Osteoblast (primary cell): ENCODE measurements at regions not wholly inside any gene's neighbourhood (a gene's known extent, or its start where the extent isn't known, plus 50 kb on each side); places are given as distances from the start of the nearest gene placed in this dataset.

Source experiments
- DNase-seq: peaks from one replicate; pipeline ENCODE4 v3.0.0; 2011; ENCODE audit warnings: low spot score, mixed read lengths; ENCODE audit not compliant: insufficient read length; ENCODE audit errors: missing footprints
- H2AFZ ChIP-seq: 2 replicates; pipeline ENCODE4 v1.6.0; 2011; ENCODE audit warnings: mild to moderate bottlenecking, low read length
- H3K27ac ChIP-seq: 2 replicates; pipeline ENCODE4 v1.5.1; 2011; ENCODE audit warnings: mild to moderate bottlenecking, low read depth, low read length, moderate library complexity
- H3K27me3 ChIP-seq: 2 replicates; pipeline ENCODE4 v1.6.0; 2012; ENCODE audit warnings: mild to moderate bottlenecking, control low read depth, inconsistent platforms, low read length, moderate library complexity; ENCODE audit not compliant: insufficient read depth
- H3K36me3 ChIP-seq: 2 replicates; pipeline ENCODE4 v1.5.1; 2011; ENCODE audit warnings: mild to moderate bottlenecking, low read length, control low read depth, moderate library complexity; ENCODE audit not compliant: insufficient read depth
- H3K4me1 ChIP-seq: 2 replicates; pipeline ENCODE4 v1.5.1; 2011; ENCODE audit warnings: mild to moderate bottlenecking, low read length, control low read depth, moderate library complexity; ENCODE audit not compliant: insufficient read depth
- H3K4me2 ChIP-seq: 2 replicates; pipeline ENCODE4 v1.6.0; 2011; ENCODE audit warnings: mild to moderate bottlenecking, low read length; ENCODE audit not compliant: insufficient read depth
- H3K4me3 ChIP-seq: fragments of 200-600 bp; sonication (generic); 3 replicates; pipeline ENCODE4 v1.5.1; 2012; ENCODE audit warnings: mild to moderate bottlenecking, low read length, inconsistent platforms; ENCODE audit not compliant: insufficient read depth
- H3K79me2 ChIP-seq: 2 replicates; pipeline ENCODE4 v1.6.0; 2012; ENCODE audit warnings: mild to moderate bottlenecking, low read length, control low read depth, inconsistent platforms; ENCODE audit not compliant: insufficient read depth
- H3K9me3 ChIP-seq: 2 replicates; pipeline ENCODE4 v1.5.1; 2011; ENCODE audit warnings: low read depth, low read length, control low read depth
- H4K20me1 ChIP-seq: 2 replicates; pipeline ENCODE4 v1.6.0; 2012; ENCODE audit warnings: mild to moderate bottlenecking, low read length, control low read depth; ENCODE audit not compliant: insufficient read depth
- CTCF ChIP-seq: IDR thresholded peaks from 2 replicates; pipeline ENCODE4 v1.5.1; 2011; ENCODE audit warnings: mild to moderate bottlenecking, low read depth, low read length, moderate library complexity; ENCODE audit errors: extremely low read depth

DNA sequence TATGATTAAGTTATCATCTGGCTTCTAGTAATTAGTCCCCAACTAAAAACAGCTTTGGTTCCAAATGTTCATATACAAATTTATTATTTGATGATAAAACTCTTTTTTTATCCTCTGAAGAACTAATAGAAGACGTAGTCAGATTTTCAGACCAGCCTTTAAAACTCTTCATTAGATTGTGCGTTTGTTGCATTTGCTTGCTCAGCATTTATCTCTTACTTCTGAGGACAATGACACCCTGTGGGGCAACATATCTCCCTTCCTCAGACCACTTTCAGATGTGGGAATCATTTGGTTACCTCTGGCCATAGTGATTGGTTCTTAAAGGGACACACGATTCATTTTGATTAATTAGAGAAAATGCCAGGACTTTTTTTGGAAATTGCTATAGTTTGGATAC lies 481.8 kb downstream of the HAO1 start:
- H3K36me3 ChIP-seq: no peaks in the 10 kb centered on the region
- H2AFZ ChIP-seq: no peak overlapping the region
- no peak overlapping the region for H3K27ac ChIP-seq
- H3K4me2 ChIP-seq: no peak overlapping the region
- no peaks in the 10 kb centered on the region for H4K20me1 ChIP-seq
- H3K9me3 ChIP-seq: no peaks in the 10 kb centered on the region
- no peaks in the 10 kb centered on the region for H3K27me3 ChIP-seq
- no peak for DNase-seq
- no peaks in the 10 kb centered on the region for H3K79me2 ChIP-seq
- TF ChIP-seq CTCF: no peak
- H3K4me1 ChIP-seq: no peaks in the 10 kb centered on the region
- no peak overlapping the region for H3K4me3 ChIP-seq

DNA sequence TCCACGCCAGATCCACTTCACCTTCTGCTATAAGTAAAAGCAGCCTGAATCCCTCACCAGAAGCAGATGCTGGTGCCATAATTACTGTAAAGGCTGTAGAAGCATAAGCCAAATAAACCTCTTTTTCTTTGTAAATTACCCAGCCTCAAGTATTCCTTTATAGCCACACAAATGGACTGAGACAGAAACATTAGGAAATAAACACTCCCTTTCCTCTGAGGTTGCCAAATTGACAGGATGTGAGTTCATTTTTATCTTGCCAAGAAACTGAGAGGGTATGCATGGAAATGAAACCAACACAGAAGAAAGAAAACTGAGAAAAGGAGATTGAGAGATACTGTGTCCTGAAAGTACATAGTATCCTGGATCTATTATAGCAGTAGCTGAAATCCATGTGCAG lies 481.2 kb downstream of the HAO1 start:
- no peak for DNase-seq
- TF ChIP-seq CTCF: no peak
- H2AFZ ChIP-seq: no peak overlapping the region

DNA sequence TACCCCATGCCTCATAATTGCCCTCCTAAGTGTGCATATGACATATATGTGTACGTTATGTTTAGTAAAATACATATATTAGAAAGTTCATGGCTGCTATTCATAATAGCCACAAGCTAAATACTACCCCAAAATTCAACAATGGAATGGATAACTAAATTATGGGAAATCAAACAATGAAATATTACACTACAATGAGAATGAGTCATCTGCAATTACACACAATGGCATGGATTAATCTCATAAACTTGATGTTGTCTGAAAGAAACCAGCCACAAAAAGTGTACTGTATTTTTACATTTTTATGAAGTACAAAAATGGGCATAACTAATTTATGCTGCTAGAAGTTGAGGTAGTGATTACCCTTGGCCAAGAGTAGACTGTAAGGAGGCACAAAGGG lies 477.0 kb downstream of the HAO1 start:
- H4K20me1 ChIP-seq: no peaks in the 10 kb centered on the region
- H3K27ac ChIP-seq: no peak overlapping the region
- no peaks in the 10 kb centered on the region for H3K4me1 ChIP-seq
- H3K9me3 ChIP-seq: no peaks in the 10 kb centered on the region
- TF ChIP-seq CTCF: no peak
- no peak overlapping the region for H2AFZ ChIP-seq
- H3K27me3 ChIP-seq: no peaks in the 10 kb centered on the region
- H3K79me2 ChIP-seq: no peaks in the 10 kb centered on the region
- DNase-seq: no peak
- no peaks in the 10 kb centered on the region for H3K36me3 ChIP-seq
- H3K4me3 ChIP-seq: no peak overlapping the region
- H3K4me2 ChIP-seq: no peak overlapping the region

More for the DNA sequence above, 481.2 kb downstream of the HAO1 start:
- H3K4me1 ChIP-seq: no peaks in the 10 kb centered on the region
- H3K4me3 ChIP-seq: no peak overlapping the region
- no peaks in the 10 kb centered on the region for H3K9me3 ChIP-seq
- H3K79me2 ChIP-seq: no peaks in the 10 kb centered on the region
- H3K4me2 ChIP-seq: no peak overlapping the region
- H4K20me1 ChIP-seq: no peaks in the 10 kb centered on the region
- H3K27me3 ChIP-seq: no peaks in the 10 kb centered on the region
- H3K36me3 ChIP-seq: no peaks in the 10 kb centered on the region
- H3K27ac ChIP-seq: no peak overlapping the region

GRCh38 chr20:7470912-7471311 lies 469.3 kb downstream of the HAO1 start:
- Histone ChIP-seq H3K27me3 (no peaks in the 10 kb centered on the region), H2AFZ (no peak overlapping the region), H3K27ac (no peak overlapping the region), H4K20me1 (no peaks in the 10 kb centered on the region), H3K4me1 (no peaks in the 10 kb centered on the region), H3K4me3 (no peak overlapping the region), H3K9me3 (no peaks in the 10 kb centered on the region), H3K4me2 (no peak overlapping the region), H3K79me2 (no peaks in the 10 kb centered on the region), H3K36me3 (no peaks in the 10 kb centered on the region)
- no peak for DNase-seq
- TF ChIP-seq CTCF: no peak
